B cell (primary cell): ENCODE measurements at regions not wholly inside any gene's neighbourhood (a gene's known extent, or its start where the extent isn't known, plus 50 kb on each side); places are given as distances from the start of the nearest gene placed in this dataset.

Experiments
- ATAC-seq: fragments of 200-7000 bp; cut with Tn5 transposase; one replicate; pipeline ENCODE4 v1.10.0; 2021; ENCODE audit warnings: low read depth, mild to moderate bottlenecking, moderate number of reproducible peaks, moderate library complexity
- CTCF ChIA-PET: fragments of 350-600 bp; sonication (Branson Sonifier 250); formaldehyde crosslinking; loops from one replicate; lab custom pipeline; 2021; ENCODE audit warnings: antibody characterized with exemption, inconsistent platforms; lab: Charles Lee
- POLR2A ChIA-PET: fragments of 350-600 bp; sonication (Branson Sonifier 250); formaldehyde crosslinking; loops from one replicate; lab custom pipeline; 2021; ENCODE audit warnings: antibody characterized with exemption; lab: Charles Lee
- DNase-seq: peaks from one replicate; pipeline ENCODE4 v3.0.0; 2013
- H2AFZ ChIP-seq: 2 replicates; pipeline ENCODE4 v1.6.1; 2012; ENCODE audit warnings: mild to moderate bottlenecking, low read depth, low read length; ENCODE audit not compliant: insufficient read depth, poor library complexity, severe bottlenecking
- H3K27ac ChIP-seq, 2 donors: 1 replicate in 1 of 2; 2 replicates in 1 of 2; pipeline ENCODE4 v1.5.1; 2012 to 2013; ENCODE audit warnings: low read length in 2 of 2, mild to moderate bottlenecking in 2 of 2, moderate library complexity in 1 of 2
- H3K27me3 ChIP-seq, 4 experiments: fragments of 200-600 bp in 1 of 4; sonication (generic) in 1 of 4; replicated peaks in 1 of 4; 1 replicate in 2 of 4; 2 replicates in 2 of 4; pipeline versions ENCODE4 v1.6.1 to v1.7.0; 2013 to 2016; ENCODE audit warnings: low read length in 3 of 4, mild to moderate bottlenecking in 2 of 4, mixed read lengths in 1 of 4, moderate library complexity in 1 of 4; ENCODE audit not compliant: insufficient read depth in 4 of 4, control insufficient read depth in 3 of 4; ENCODE audit errors: control extremely low read depth in 1 of 4
- H3K36me3 ChIP-seq, 2 experiments: replicated peaks in 1 of 2; 1 replicate in 1 of 2; 2 replicates in 1 of 2; pipeline versions ENCODE4 v1.6.1 to v1.7.1; 2013; ENCODE audit warnings: low read length in 1 of 2; ENCODE audit not compliant: insufficient read depth in 2 of 2, control insufficient read depth in 1 of 2; ENCODE audit errors: control extremely low read depth in 1 of 2, extremely low read depth in 1 of 2
- H3K4me1 ChIP-seq, 2 donors: fragments of 200-600 bp in 1 of 2; sonication (generic) in 1 of 2; 1 replicate in 1 of 2; 2 replicates in 1 of 2; pipeline versions ENCODE4 v1.5.1 to v1.6.1; 2013 to 2017; ENCODE audit warnings: low read length in 2 of 2; ENCODE audit not compliant: control insufficient read depth in 2 of 2, insufficient read depth in 2 of 2
- H3K4me2 ChIP-seq: replicated peaks from 2 replicates; pipeline ENCODE3; 2012; ENCODE audit warnings: mild to moderate bottlenecking, low read depth, low read length; ENCODE audit not compliant: poor library complexity, severe bottlenecking
- H3K4me3 ChIP-seq, 5 experiments: fragments of 200-600 bp in 1 of 5; sonication (generic) in 1 of 5; 1 replicate in 3 of 5; 2 replicates in 2 of 5; pipeline versions ENCODE4 v1.5.1 to v1.7.0; 2011 to 2016; ENCODE audit warnings: low read length in 4 of 5, mild to moderate bottlenecking in 4 of 5, low read depth in 2 of 5, control low read depth in 1 of 5, moderate library complexity in 1 of 5; ENCODE audit not compliant: insufficient read depth in 1 of 5; ENCODE audit errors: control extremely low read depth in 1 of 5, extremely low read depth in 1 of 5
- H3K79me2 ChIP-seq: fragments of 200-600 bp; sonication (generic); one replicate; pipeline ENCODE4 v1.6.0; 2016; ENCODE audit warnings: low read length; ENCODE audit not compliant: control insufficient read depth, insufficient read depth
- H3K9ac ChIP-seq: fragments of 200-600 bp; sonication (generic); 2 replicates; pipeline ENCODE4 v1.6.1; 2017; ENCODE audit warnings: mild to moderate bottlenecking, low read length, moderate library complexity
- H3K9me3 ChIP-seq, 3 donors: one replicate each; pipeline versions ENCODE4 v1.6.1 to v1.7.1; 2013; ENCODE audit warnings: low read length in 2 of 3; ENCODE audit not compliant: control insufficient read depth in 2 of 3, insufficient read depth in 1 of 3; ENCODE audit errors: control extremely low read depth in 1 of 3
- H4K20me1 ChIP-seq: 2 replicates; pipeline ENCODE4 v1.6.0; 2012; ENCODE audit warnings: mild to moderate bottlenecking, low read length; ENCODE audit not compliant: insufficient read depth, control insufficient read depth, poor library complexity, severe bottlenecking
- H3K27ac Mint-ChIP-seq: one replicate; pipeline ENCODE4 v1.8.0; 2021; ENCODE audit warnings: mixed read lengths
- H3K27me3 Mint-ChIP-seq: one replicate; pipeline ENCODE4 v1.8.0; 2021; ENCODE audit warnings: mixed read lengths
- H3K4me1 Mint-ChIP-seq: one replicate; pipeline ENCODE4 v1.8.0; 2021; ENCODE audit warnings: mixed read lengths
- H3K4me3 Mint-ChIP-seq: one replicate; pipeline ENCODE4 v1.8.0; 2021; ENCODE audit warnings: mixed read lengths
- H3K9me3 Mint-ChIP-seq: one replicate; pipeline ENCODE4 v1.8.0; 2022; ENCODE audit warnings: mixed read lengths; ENCODE audit not compliant: insufficient read depth
- EZH2 ChIP-seq: IDR thresholded peaks from 2 replicates; pipeline ENCODE4 v1.6.1; 2012; ENCODE audit warnings: borderline replicate concordance, low read depth, mild to moderate bottlenecking, moderate library complexity, low read length; ENCODE audit not compliant: insufficient read depth, poor library complexity, severe bottlenecking
- WGBS: methylation state at CpG from one replicate; pipeline ENCODE4 v1.1.5; 2013; ENCODE audit warnings: missing lambda C conversion rate; ENCODE audit not compliant: insufficient coverage; 5-methylcytosine and 5-hydroxymethylcytosine counted together
- intact Hi-C: fragments of 100-400 bp; cut with micrococcal nuclease; formaldehyde crosslinking; loops from one replicate; pipeline ENCODE4 v1.10.0; 2022
- TF ChIP-seq, protein P1 (sequence below): fragments of 200-600 bp; IDR thresholded peaks from one replicate; pipeline ENCODE4 v1.8.0; 2022; ENCODE audit warnings: antibody characterized with exemption, mild to moderate bottlenecking

DNA sequence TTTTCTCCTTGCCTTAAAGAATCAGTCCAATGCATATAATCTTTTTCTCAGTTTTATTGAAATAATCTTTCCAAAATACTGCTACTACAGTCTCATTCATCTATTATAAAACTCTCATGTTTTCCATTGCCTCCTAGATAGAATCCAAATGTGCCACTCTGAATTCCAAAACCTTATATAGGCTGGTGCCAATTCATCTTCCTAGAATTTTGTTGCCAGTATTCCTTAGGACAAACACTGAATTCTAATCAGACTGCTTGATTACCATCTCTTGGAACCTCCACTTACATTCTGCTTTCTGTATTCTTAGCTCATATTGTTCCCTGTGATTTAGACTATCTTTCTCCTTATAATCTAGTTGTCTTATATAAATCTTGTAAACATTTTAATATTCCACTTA, 427.6 kb upstream of the DCC start:
- H3K27me3 Mint-ChIP-seq: no peaks in the 10 kb centered on the region
- TF ChIP-seq, protein P1, sequence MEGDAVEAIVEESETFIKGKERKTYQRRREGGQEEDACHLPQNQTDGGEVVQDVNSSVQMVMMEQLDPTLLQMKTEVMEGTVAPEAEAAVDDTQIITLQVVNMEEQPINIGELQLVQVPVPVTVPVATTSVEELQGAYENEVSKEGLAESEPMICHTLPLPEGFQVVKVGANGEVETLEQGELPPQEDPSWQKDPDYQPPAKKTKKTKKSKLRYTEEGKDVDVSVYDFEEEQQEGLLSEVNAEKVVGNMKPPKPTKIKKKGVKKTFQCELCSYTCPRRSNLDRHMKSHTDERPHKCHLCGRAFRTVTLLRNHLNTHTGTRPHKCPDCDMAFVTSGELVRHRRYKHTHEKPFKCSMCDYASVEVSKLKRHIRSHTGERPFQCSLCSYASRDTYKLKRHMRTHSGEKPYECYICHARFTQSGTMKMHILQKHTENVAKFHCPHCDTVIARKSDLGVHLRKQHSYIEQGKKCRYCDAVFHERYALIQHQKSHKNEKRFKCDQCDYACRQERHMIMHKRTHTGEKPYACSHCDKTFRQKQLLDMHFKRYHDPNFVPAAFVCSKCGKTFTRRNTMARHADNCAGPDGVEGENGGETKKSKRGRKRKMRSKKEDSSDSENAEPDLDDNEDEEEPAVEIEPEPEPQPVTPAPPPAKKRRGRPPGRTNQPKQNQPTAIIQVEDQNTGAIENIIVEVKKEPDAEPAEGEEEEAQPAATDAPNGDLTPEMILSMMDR: no peak
- no peak for TF ChIP-seq EZH2
- no peaks in the 10 kb centered on the region for H3K4me1 Mint-ChIP-seq
- no peaks in the 10 kb centered on the region for H3K27me3 ChIP-seq
- CTCF ChIA-PET: no interaction called here
- DNase-seq (no peak), ATAC-seq (no peak)
- H3K4me3 Mint-ChIP-seq: no peak overlapping the region
- no peaks in the 10 kb centered on the region for H3K4me1 ChIP-seq
- H3K27ac Mint-ChIP-seq: no peak overlapping the region
- H3K4me2 ChIP-seq: no peak overlapping the region
- H3K4me3 ChIP-seq: no peak overlapping the region
- intact Hi-C loops: no loop called here
- no peak overlapping the region for H3K9ac ChIP-seq
- H3K9me3 ChIP-seq: no peaks in the 10 kb centered on the region
- no peak overlapping the region for H2AFZ ChIP-seq
- POLR2A ChIA-PET: no interaction called here
- H4K20me1 ChIP-seq: no peaks in the 10 kb centered on the region
- H3K36me3 ChIP-seq: no peaks in the 10 kb centered on the region
- H3K27ac ChIP-seq: no peak overlapping the region
- no peaks in the 10 kb centered on the region for H3K9me3 Mint-ChIP-seq
- H3K79me2 ChIP-seq: no peaks in the 10 kb centered on the region

DNA sequence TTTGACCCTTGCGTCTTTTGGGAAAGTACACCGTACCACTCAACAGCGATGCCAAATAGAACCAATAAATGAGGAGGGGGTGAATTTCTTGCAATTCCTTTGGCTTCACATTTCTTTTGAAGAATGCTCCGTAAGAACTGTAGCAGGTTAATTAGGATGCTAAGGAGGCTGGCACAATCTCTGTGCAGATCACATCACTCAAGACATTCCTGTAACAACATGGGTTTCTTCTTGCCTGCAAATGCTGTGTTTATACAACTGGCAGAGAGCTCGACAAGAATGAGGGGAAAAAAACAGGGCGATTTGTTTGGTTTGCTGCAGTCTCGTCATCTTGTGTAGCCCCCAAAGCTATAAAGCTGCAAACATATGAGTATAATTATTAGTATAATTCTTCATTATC, 424.8 kb upstream of the DCC start:
- Histone ChIP-seq H3K27me3 (no peaks in the 10 kb centered on the region), H3K27ac (no peak overlapping the region), H3K9ac (no peak overlapping the region), H3K36me3 (no peaks in the 10 kb centered on the region), H3K4me2 (no peak overlapping the region), H3K9me3 (no peaks in the 10 kb centered on the region), H2AFZ (no peak overlapping the region), H3K4me3 (no peak overlapping the region), H4K20me1 (no peaks in the 10 kb centered on the region), H3K79me2 (no peaks in the 10 kb centered on the region), H3K4me1 (no peaks in the 10 kb centered on the region)
- POLR2A ChIA-PET: no interaction called here
- no peak overlapping the region for H3K4me3 Mint-ChIP-seq
- H3K27ac Mint-ChIP-seq: no peak overlapping the region
- intact Hi-C loops: no loop called here
- CTCF ChIA-PET: no interaction called here
- no peaks in the 10 kb centered on the region for H3K27me3 Mint-ChIP-seq
- no CpG with 5 or more reads among the region's 7 CpGs for WGBS
- no peak for ATAC-seq
- no peaks in the 10 kb centered on the region for H3K4me1 Mint-ChIP-seq
- TF ChIP-seq, protein P1: no peak
- no peak for TF ChIP-seq EZH2
- DNase-seq: no peak
- no peaks in the 10 kb centered on the region for H3K9me3 Mint-ChIP-seq
